Activated CD4-positive, alpha-beta T cell treated with anti-CD3 and anti-CD28 coated beads, Interleukin-10, Interleukin-2, amounts not matched to agents 100 ng/mL and 50 ng/mL, durations not matched to agents 16 hours and 8 hours (primary cell): ENCODE measurements at regions not wholly inside any gene's neighbourhood (a gene's known extent, or its start where the extent isn't known, plus 50 kb on each side); places are given as distances from the start of the nearest gene placed in this dataset.
"Not testable (repeated sequence)": the region's sequence is repeated elsewhere in the genome, so short reads cannot be mapped to it uniquely, and the experiment has no call there.

Source experiments
- DNase-seq: peaks from one replicate; pipeline ENCODE4 v3.0.0-alpha.2; 2020

- DNase-seq: not testable (repeated sequence)
Measured at GRCh38 chr18:14321217-14321616, 189.0 kb upstream of the ZNF519 start.

GRCh38 chr18:14301255-14301654 lies 169.0 kb upstream of the ZNF519 start:
- DNase-seq: not testable (repeated sequence)

GRCh38 chr18:14295081-14295480 lies 162.8 kb upstream of the ZNF519 start:
- not testable (repeated sequence) for DNase-seq

GRCh38 chr18:14285053-14285452 lies 152.8 kb upstream of the ZNF519 start:
- DNase-seq: no peak

GRCh38 chr18:14275391-14275790 lies 143.2 kb upstream of the ZNF519 start:
- not testable (repeated sequence) for DNase-seq

- DNase-seq: not testable (repeated sequence)
Measured at GRCh38 chr18:14265637-14266410, 133.6 kb upstream of the ZNF519 start.

- DNase-seq: peak; percentile 57
Measured at GRCh38 chr18:14262786-14263185, 130.6 kb upstream of the ZNF519 start.

GRCh38 chr18:14250084-14250677 lies 117.9 kb upstream of the ZNF519 start:
- not testable (repeated sequence) for DNase-seq

GRCh38 chr18:14239224-14239623 lies 107.0 kb upstream of the ZNF519 start:
- DNase-seq: not testable (repeated sequence)

- not testable (repeated sequence) for DNase-seq
Measured at GRCh38 chr18:14236356-14237048, 104.3 kb upstream of the ZNF519 start.

- not testable (repeated sequence) for DNase-seq
Measured at GRCh38 chr18:14225286-14225679, 93.0 kb upstream of the ZNF519 start.

GRCh38 chr18:14224551-14225285 lies 92.5 kb upstream of the ZNF519 start:
- DNase-seq: not testable (repeated sequence)

- DNase-seq: not testable (repeated sequence)
Measured at GRCh38 chr18:14223919-14224318, 91.7 kb upstream of the ZNF519 start.

GRCh38 chr18:14223231-14223822 lies 91.1 kb upstream of the ZNF519 start:
- DNase-seq: not testable (repeated sequence)

GRCh38 chr18:14222354-14223221 lies 90.4 kb upstream of the ZNF519 start:
- not testable (repeated sequence) for DNase-seq

- no peak for DNase-seq
Measured at GRCh38 chr18:14221689-14222088, 89.5 kb upstream of the ZNF519 start.

GRCh38 chr18:14215952-14216351 lies 83.7 kb upstream of the ZNF519 start:
- DNase-seq: peak; percentile 58

GRCh38 chr18:14203424-14203823 lies 71.2 kb upstream of the ZNF519 start:
- not testable (repeated sequence) for DNase-seq

GRCh38 chr18:14190776-14191442 lies 58.7 kb upstream of the ZNF519 start:
- peak; percentile 86 for DNase-seq

GRCh38 chr18:14189858-14190257 lies 57.6 kb upstream of the ZNF519 start:
- peak; percentile 89 for DNase-seq
